Stimulated activated effector memory CD8-positive, alpha-beta T cell treated with anti-CD3 and anti-CD28 coated beads, Interleukin-12 subunit alpha, Interleukin-12 subunit beta, amount 100 ng/mL, for 72 hours (primary cell): ENCODE measurements at regions not wholly inside any gene's neighbourhood (a gene's known extent, or its start where the extent isn't known, plus 50 kb on each side); places are given as distances from the start of the nearest gene placed in this dataset.

Experiments used
- ATAC-seq: fragments of 150-1000 bp; cut with Tn5 transposase; 2 replicates; pipeline ENCODE4 v1.10.0; 2021
- DNase-seq, 2 donors: peaks; one replicate each; pipeline ENCODE4 v3.0.0; 2021 to 2022; ENCODE audit warnings: low spot score in 2 of 2
- H3K27ac Mint-ChIP-seq: one replicate; pipeline ENCODE4 v1.8.0; 2022; ENCODE audit warnings: mild to moderate bottlenecking, mixed read lengths
- H3K36me3 Mint-ChIP-seq: one replicate; pipeline ENCODE4 v1.8.0; 2022; ENCODE audit warnings: mild to moderate bottlenecking, mixed read lengths
- H3K4me1 Mint-ChIP-seq: one replicate; pipeline ENCODE4 v1.8.0; 2022; ENCODE audit warnings: mixed read lengths
- H3K4me3 Mint-ChIP-seq: one replicate; pipeline ENCODE4 v1.8.0; 2022; ENCODE audit warnings: mild to moderate bottlenecking, mixed read lengths
- H3K9me3 Mint-ChIP-seq: one replicate; pipeline ENCODE4 v1.8.0; 2022; ENCODE audit warnings: mixed read lengths

- Mint-ChIP-seq H3K27ac (no peak overlapping the region), H3K4me3 (no peak overlapping the region), H3K36me3 (no peaks in the 10 kb centered on the region), H3K9me3 (no peaks in the 10 kb centered on the region), H3K4me1 (no peaks in the 10 kb centered on the region)
- ATAC-seq (no peak), DNase-seq (no peak)
These were observed 90.0 kb upstream of the SLC6A6 start for GRCh38 chr3:14312375-14312774.

GRCh38 chr3:14317057-14317553 lies 85.3 kb upstream of the SLC6A6 start:
- Mint-ChIP-seq H3K9me3 (peaks cover 4% of the 10 kb centered on the region), H3K4me1 (no peaks in the 10 kb centered on the region), H3K36me3 (no peaks in the 10 kb centered on the region), H3K27ac (no peak overlapping the region), H3K4me3 (no peak overlapping the region)
- no peak for ATAC-seq
- no peak for DNase-seq

- DNase-seq, result no peak
- no peak overlapping the region for H3K27ac Mint-ChIP-seq
- H3K9me3 Mint-ChIP-seq, result peaks cover 4% of the 10 kb centered on the region
- H3K4me1 Mint-ChIP-seq, result no peaks in the 10 kb centered on the region
- no peaks in the 10 kb centered on the region for H3K36me3 Mint-ChIP-seq
- no peak overlapping the region for H3K4me3 Mint-ChIP-seq
- peak; percentile 31 for ATAC-seq
These were observed 83.8 kb upstream of the SLC6A6 start for GRCh38 chr3:14318646-14319045.

- Mint-ChIP-seq H3K4me1 (no peaks in the 10 kb centered on the region), H3K9me3 (peaks cover 4% of the 10 kb centered on the region), H3K4me3 (no peak overlapping the region), H3K36me3 (no peaks in the 10 kb centered on the region), H3K27ac (no peak overlapping the region)
- DNase-seq (peak in 1 of 2 donors; percentile 62), ATAC-seq (peak; percentile 79)
These were observed 82.7 kb upstream of the SLC6A6 start for GRCh38 chr3:14319654-14320182.

- DNase-seq, result no peak
- H3K9me3 Mint-ChIP-seq, result peaks cover 4% of the 10 kb centered on the region
- no peak for ATAC-seq
- H3K27ac Mint-ChIP-seq, result no peak overlapping the region
- H3K36me3 Mint-ChIP-seq, result no peaks in the 10 kb centered on the region
- H3K4me3 Mint-ChIP-seq, result no peak overlapping the region
- H3K4me1 Mint-ChIP-seq, result no peaks in the 10 kb centered on the region
These were observed 82.2 kb upstream of the SLC6A6 start for GRCh38 chr3:14320219-14320618.

- ATAC-seq, result no peak
- Mint-ChIP-seq H3K36me3 (no peaks in the 10 kb centered on the region), H3K4me1 (no peaks in the 10 kb centered on the region), H3K4me3 (no peak overlapping the region), H3K27ac (no peak overlapping the region), H3K9me3 (peaks cover 4% of the 10 kb centered on the region)
- DNase-seq, result no peak
These were observed 80.4 kb upstream of the SLC6A6 start for GRCh38 chr3:14322001-14322400.

GRCh38 chr3:14322667-14323295 lies 79.6 kb upstream of the SLC6A6 start:
- no peak for ATAC-seq
- Mint-ChIP-seq H3K4me3 (no peak overlapping the region), H3K9me3 (peaks cover 4% of the 10 kb centered on the region), H3K4me1 (no peaks in the 10 kb centered on the region), H3K36me3 (no peaks in the 10 kb centered on the region), H3K27ac (no peak overlapping the region)
- DNase-seq, result no peak

- Mint-ChIP-seq H3K36me3 (no peaks in the 10 kb centered on the region), H3K4me1 (no peaks in the 10 kb centered on the region), H3K4me3 (no peak overlapping the region), H3K9me3 (peaks cover 8% of the 10 kb centered on the region), H3K27ac (no peak overlapping the region)
- DNase-seq (no peak), ATAC-seq (no peak)
These were observed 78.8 kb upstream of the SLC6A6 start for GRCh38 chr3:14323401-14324223.

- ATAC-seq, result no peak
- Mint-ChIP-seq H3K27ac (peak overlapping the region; percentile 40), H3K36me3 (no peaks in the 10 kb centered on the region), H3K9me3 (peaks cover 8% of the 10 kb centered on the region), H3K4me1 (no peaks in the 10 kb centered on the region), H3K4me3 (no peak overlapping the region)
- no peak for DNase-seq
These were observed 78.0 kb upstream of the SLC6A6 start for GRCh38 chr3:14324224-14324944.

GRCh38 chr3:14328422-14328821 lies 74.0 kb upstream of the SLC6A6 start:
- Mint-ChIP-seq H3K27ac (no peak overlapping the region), H3K36me3 (no peaks in the 10 kb centered on the region), H3K9me3 (peaks cover 4% of the 10 kb centered on the region), H3K4me3 (no peak overlapping the region), H3K4me1 (no peaks in the 10 kb centered on the region)
- ATAC-seq (no peak), DNase-seq (no peak)

- Mint-ChIP-seq H3K4me3 (no peak overlapping the region), H3K9me3 (peaks cover 4% of the 10 kb centered on the region), H3K4me1 (no peaks in the 10 kb centered on the region), H3K27ac (no peak overlapping the region), H3K36me3 (no peaks in the 10 kb centered on the region)
- DNase-seq, result no peak
- ATAC-seq, result no peak
These were observed 73.1 kb upstream of the SLC6A6 start for GRCh38 chr3:14329116-14329830.

- ATAC-seq (no peak), DNase-seq (no peak)
- no peaks in the 10 kb centered on the region for H3K36me3 Mint-ChIP-seq
- peaks cover 4% of the 10 kb centered on the region for H3K9me3 Mint-ChIP-seq
- H3K4me1 Mint-ChIP-seq, result no peaks in the 10 kb centered on the region
- H3K4me3 Mint-ChIP-seq, result no peak overlapping the region
- no peak overlapping the region for H3K27ac Mint-ChIP-seq
These were observed 72.6 kb upstream of the SLC6A6 start for GRCh38 chr3:14329842-14330241.

- H3K9me3 Mint-ChIP-seq, result peaks cover 4% of the 10 kb centered on the region
- DNase-seq (no peak), ATAC-seq (no peak)
- H3K27ac Mint-ChIP-seq, result no peak overlapping the region
- no peaks in the 10 kb centered on the region for H3K4me1 Mint-ChIP-seq
- no peak overlapping the region for H3K4me3 Mint-ChIP-seq
- H3K36me3 Mint-ChIP-seq, result no peaks in the 10 kb centered on the region
These were observed 71.9 kb upstream of the SLC6A6 start for GRCh38 chr3:14330508-14330907.

- Mint-ChIP-seq H3K4me3 (no peak overlapping the region), H3K9me3 (peaks cover 4% of the 10 kb centered on the region), H3K4me1 (no peaks in the 10 kb centered on the region), H3K36me3 (no peaks in the 10 kb centered on the region), H3K27ac (no peak overlapping the region)
- ATAC-seq (no peak), DNase-seq (no peak)
These were observed 71.2 kb upstream of the SLC6A6 start for GRCh38 chr3:14331251-14331650.

- Mint-ChIP-seq H3K4me3 (no peak overlapping the region), H3K27ac (no peak overlapping the region), H3K9me3 (peaks cover 4% of the 10 kb centered on the region), H3K4me1 (no peaks in the 10 kb centered on the region), H3K36me3 (no peaks in the 10 kb centered on the region)
- ATAC-seq (no peak), DNase-seq (no peak)
These were observed 70.0 kb upstream of the SLC6A6 start for GRCh38 chr3:14332392-14332791.
